ENCODE measurements at regions not wholly inside any gene's neighbourhood (a gene's known extent, or its start where the extent isn't known, plus 50 kb on each side); places are given as distances from the start of the nearest gene placed in this dataset.

DNA sequence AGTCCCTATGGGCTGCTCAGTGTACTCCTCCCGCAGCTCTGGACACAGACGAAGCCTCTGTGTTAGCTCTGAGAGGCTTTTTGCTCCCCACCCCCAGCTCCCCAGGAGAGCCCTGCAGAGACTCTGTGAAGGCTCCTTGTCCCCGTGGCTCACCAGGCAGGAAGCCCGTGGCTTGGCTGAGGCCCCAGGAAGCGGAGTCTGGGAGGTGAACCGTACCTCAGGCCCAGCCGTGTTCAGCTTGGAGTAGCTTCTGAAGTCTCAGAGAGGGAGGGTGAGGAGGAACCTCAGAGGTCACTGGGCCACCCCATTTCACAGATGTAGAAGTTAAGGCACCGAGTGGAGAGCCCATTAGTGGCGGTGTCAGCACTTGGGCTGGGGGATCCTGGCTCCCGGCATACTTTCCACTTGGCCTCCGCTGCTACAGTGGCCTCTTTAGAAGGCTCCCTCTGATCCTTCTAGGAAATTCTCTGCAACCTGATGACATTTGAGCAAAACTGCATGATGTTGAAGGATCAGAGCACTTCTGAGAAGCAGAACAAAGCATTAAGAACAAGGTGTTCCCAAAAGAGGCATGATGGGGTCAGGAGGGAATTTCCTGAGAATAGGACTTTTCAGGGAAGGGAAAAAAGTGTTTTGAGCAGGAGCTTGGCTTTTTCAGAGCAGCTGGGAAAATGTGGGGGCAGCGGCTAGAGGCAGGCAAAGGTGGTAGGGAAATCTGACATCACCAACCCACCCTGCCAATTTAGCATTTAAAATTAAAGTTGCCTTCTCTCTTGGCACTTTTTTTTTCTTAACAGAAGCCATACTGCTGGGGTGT lies 79.1 kb downstream of the MCFD2 start:
- H3K27ac ChIP-seq: no peak overlapping the region

GRCh38 chr2:46835520-46835919 lies 80.1 kb downstream of the MCFD2 start:
- intact Hi-C loops (cut with DNase I): no loop called here
- peak in 1 of 2 donors; percentile 48 for DNase-seq (ENCODE audit: low spot score in 2 of 2)
- no peaks in the 10 kb centered on the region for H3K9me3 ChIP-seq

More for the DNA sequence above, 79.1 kb downstream of the MCFD2 start:
- Histone ChIP-seq H3K9me3 (no peaks in the 10 kb centered on the region), H3K27me3 (no peaks in the 10 kb centered on the region), H3K4me3 (no peak overlapping the region), H3K36me3 (no peaks in the 10 kb centered on the region), H3K4me1 (no peaks in the 10 kb centered on the region)
- intact Hi-C loops (cut with DNase I): no loop called here
- TF ChIP-seq, protein P1, sequence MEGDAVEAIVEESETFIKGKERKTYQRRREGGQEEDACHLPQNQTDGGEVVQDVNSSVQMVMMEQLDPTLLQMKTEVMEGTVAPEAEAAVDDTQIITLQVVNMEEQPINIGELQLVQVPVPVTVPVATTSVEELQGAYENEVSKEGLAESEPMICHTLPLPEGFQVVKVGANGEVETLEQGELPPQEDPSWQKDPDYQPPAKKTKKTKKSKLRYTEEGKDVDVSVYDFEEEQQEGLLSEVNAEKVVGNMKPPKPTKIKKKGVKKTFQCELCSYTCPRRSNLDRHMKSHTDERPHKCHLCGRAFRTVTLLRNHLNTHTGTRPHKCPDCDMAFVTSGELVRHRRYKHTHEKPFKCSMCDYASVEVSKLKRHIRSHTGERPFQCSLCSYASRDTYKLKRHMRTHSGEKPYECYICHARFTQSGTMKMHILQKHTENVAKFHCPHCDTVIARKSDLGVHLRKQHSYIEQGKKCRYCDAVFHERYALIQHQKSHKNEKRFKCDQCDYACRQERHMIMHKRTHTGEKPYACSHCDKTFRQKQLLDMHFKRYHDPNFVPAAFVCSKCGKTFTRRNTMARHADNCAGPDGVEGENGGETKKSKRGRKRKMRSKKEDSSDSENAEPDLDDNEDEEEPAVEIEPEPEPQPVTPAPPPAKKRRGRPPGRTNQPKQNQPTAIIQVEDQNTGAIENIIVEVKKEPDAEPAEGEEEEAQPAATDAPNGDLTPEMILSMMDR (IDR thresholded peaks at IDR 0.05): no peak
- peak in 1 of 2 donors; percentile 61 for DNase-seq (ENCODE audit: low spot score in 2 of 2)

GRCh38 chr2:46832543-46832942 lies 83.1 kb downstream of the MCFD2 start:
- no peaks in the 10 kb centered on the region for H3K4me1 ChIP-seq

More at GRCh38 chr2:46835520-46835919, 80.1 kb downstream of the MCFD2 start:
- H3K27ac ChIP-seq: no peak overlapping the region
- H3K27me3 ChIP-seq: no peaks in the 10 kb centered on the region
- no peaks in the 10 kb centered on the region for H3K36me3 ChIP-seq
- no peak overlapping the region for H3K4me3 ChIP-seq
- H3K4me1 ChIP-seq: no peaks in the 10 kb centered on the region
- TF ChIP-seq, protein P1 (IDR thresholded peaks at IDR 0.05): no peak

GRCh38 chr2:46831869-46832265 lies 83.7 kb downstream of the MCFD2 start:
- no peak overlapping the region for H3K4me3 ChIP-seq
- no peaks in the 10 kb centered on the region for H3K4me1 ChIP-seq
- TF ChIP-seq, protein P1 (IDR thresholded peaks at IDR 0.05): no peak
- no peak for DNase-seq (ENCODE audit: low spot score in 2 of 2)
- no peak overlapping the region for H3K27ac ChIP-seq
- H3K36me3 ChIP-seq: no peaks in the 10 kb centered on the region
- H3K9me3 ChIP-seq: no peaks in the 10 kb centered on the region
- no peaks in the 10 kb centered on the region for H3K27me3 ChIP-seq
- intact Hi-C loops (cut with DNase I): no loop called here

More at GRCh38 chr2:46832543-46832942, 83.1 kb downstream of the MCFD2 start:
- DNase-seq (ENCODE audit: low spot score in 2 of 2): no peak
- no peak overlapping the region for H3K4me3 ChIP-seq
- TF ChIP-seq, protein P1 (IDR thresholded peaks at IDR 0.05): no peak
- intact Hi-C loops (cut with DNase I): no loop called here
- H3K9me3 ChIP-seq: no peaks in the 10 kb centered on the region
- H3K27ac ChIP-seq: no peak overlapping the region
- H3K36me3 ChIP-seq: no peaks in the 10 kb centered on the region
- H3K27me3 ChIP-seq: no peaks in the 10 kb centered on the region

- intact Hi-C loops (cut with DNase I): no loop called here
- H3K9me3 ChIP-seq: no peaks in the 10 kb centered on the region
- no peak overlapping the region for H3K4me3 ChIP-seq
- H3K27ac ChIP-seq: no peak overlapping the region
- H3K4me1 ChIP-seq: no peaks in the 10 kb centered on the region
- TF ChIP-seq, protein P1 (IDR thresholded peaks at IDR 0.05): no peak
- no peaks in the 10 kb centered on the region for H3K36me3 ChIP-seq
- no peaks in the 10 kb centered on the region for H3K27me3 ChIP-seq
- DNase-seq (ENCODE audit: low spot score in 2 of 2): peak in 1 of 2 donors; percentile 55
These were observed 84.3 kb downstream of the MCFD2 start for GRCh38 chr2:46831051-46831868.

Data from ascending aorta (tissue), 2 donors.